K562 (cell line): ENCODE measurements at regions not wholly inside any gene's neighbourhood (a gene's known extent, or its start where the extent isn't known, plus 50 kb on each side); places are given as distances from the start of the nearest gene placed in this dataset.
"Not testable (repeated sequence)": the region's sequence is repeated elsewhere in the genome, so short reads cannot be mapped to it uniquely, and the experiment has no call there.

Source experiments
- ATAC-seq: fragments of 200-7000 bp; cut with Tn5 transposase; 3 replicates; pipeline ENCODE4 v1.9.1; 2020; ENCODE audit warnings: moderate library complexity
- BruUV-seq: library from RNA; stranded (reverse); fragments of 400-500 nt; replicated peaks from 2 replicates; lab custom pipeline; 2021; lab: Mats Ljungman, UMichigan
- CTCF ChIA-PET: fragments of 300-600 bp; formaldehyde crosslinking; extraction: SDS; loops from one replicate; lab custom pipeline; 2021; ENCODE audit warnings: low intra/inter-chr PET ratio; lab: Yijun Ruan, JAX
- POLR2A ChIA-PET: fragments of 300-600, 350-650 bp; sonication (Branson Sonifier 250); formaldehyde crosslinking; extraction: SDS; loops from one replicate; lab custom pipeline; 2021; ENCODE audit warnings: antibody characterized with exemption, inconsistent platforms; lab: Yijun Ruan, JAX
- DNase-seq, 4 experiments: peaks; one replicate each; pipeline versions ENCODE4 v3.0.0 to v3.0.0-alpha.2; 2011 to 2018; ENCODE audit warnings: low spot score in 3 of 4, mixed read lengths in 3 of 4; ENCODE audit errors: extremely low read depth in 1 of 4
- FAIRE-seq: peaks from 2 replicates; lab custom pipeline; 2011; peaks lifted over from hg19 to GRCh38; lab: Jason Lieb, UNC
- H2AFZ ChIP-seq: 2 replicates; pipeline ENCODE4 v1.6.0; 2011; ENCODE audit warnings: low read depth, low read length, control low read depth, inconsistent platforms
- H3K27ac ChIP-seq: fragments of 200-600 bp; 3 replicates; pipeline ENCODE4 v1.8.0; 2011; ENCODE audit warnings: low read depth, mild to moderate bottlenecking, control low read depth, inconsistent platforms, low read length, moderate library complexity, mixed read lengths; ENCODE audit errors: extremely low read depth
- H3K27me3 ChIP-seq, 2 experiments: fragments of 300-600 bp in 1 of 2; 2 replicates in 1 of 2; 3 replicates in 1 of 2; pipeline versions ENCODE4 v1.6.0 to v1.8.0; 2011; ENCODE audit warnings: inconsistent platforms in 2 of 2, low read length in 2 of 2, mild to moderate bottlenecking in 1 of 2, mixed read lengths in 1 of 2, moderate library complexity in 1 of 2; ENCODE audit not compliant: control insufficient read depth in 2 of 2, insufficient read depth in 2 of 2
- H3K36me3 ChIP-seq: fragments of 300-600 bp; 3 replicates; pipeline ENCODE4 v1.8.0; 2011; ENCODE audit warnings: mild to moderate bottlenecking, low read length, inconsistent platforms; ENCODE audit not compliant: control insufficient read depth, insufficient read depth
- H3K4me1 ChIP-seq, 2 experiments: fragments of 200-600 bp in 1 of 2; replicated peaks in 1 of 2; 2 replicates in 1 of 2; 3 replicates in 1 of 2; pipeline versions ENCODE4 v1.5.1 to v1.8.0; 2011; ENCODE audit warnings: inconsistent platforms in 2 of 2, low read length in 2 of 2, mild to moderate bottlenecking in 1 of 2, mixed read lengths in 1 of 2, moderate library complexity in 1 of 2; ENCODE audit not compliant: control insufficient read depth in 2 of 2, insufficient read depth in 2 of 2
- H3K4me2 ChIP-seq: 2 replicates; pipeline ENCODE4 v1.6.1; 2011; ENCODE audit warnings: low read length, control low read depth, inconsistent platforms, mixed read lengths; ENCODE audit not compliant: insufficient read depth
- H3K4me3 ChIP-seq: fragments of 200-600 bp; sonication (generic), shearing (Covaris generic); 2 replicates; pipeline ENCODE4 v1.5.1; 2016; ENCODE audit warnings: control low read depth, inconsistent platforms
- H3K79me2 ChIP-seq: fragments of 200-600 bp; 3 replicates; pipeline ENCODE4 v1.8.0; 2011; ENCODE audit warnings: low read length, inconsistent platforms; ENCODE audit not compliant: control insufficient read depth, insufficient read depth
- H3K9ac ChIP-seq, 2 experiments: 2 replicates each; pipeline versions ENCODE4 v1.6.0 to v1.6.1; 2011; ENCODE audit warnings: low read depth in 2 of 2, low read length in 2 of 2, control low read depth in 1 of 2, inconsistent platforms in 1 of 2, mild to moderate bottlenecking in 1 of 2, mixed read lengths in 1 of 2; ENCODE audit not compliant: insufficient read depth in 1 of 2
- H3K9me1 ChIP-seq: one replicate; pipeline ENCODE4 v1.6.0; 2011; ENCODE audit warnings: inconsistent platforms, mild to moderate bottlenecking, low read length, moderate library complexity; ENCODE audit not compliant: control insufficient read depth, insufficient read depth
- H3K9me3 ChIP-seq: replicated peaks from 2 replicates; pipeline ENCODE4 v1.5.1; 2011; ENCODE audit warnings: low read depth, low read length, inconsistent platforms; ENCODE audit not compliant: control insufficient read depth, insufficient read depth
- H4K20me1 ChIP-seq: replicated peaks from 2 replicates; pipeline ENCODE4 v1.6.1; 2011; ENCODE audit warnings: low read length, inconsistent platforms, mixed read lengths; ENCODE audit not compliant: control insufficient read depth, insufficient read depth
- WGBS: fragments of 100-300 bp; shearing (Covaris generic); methylation state at CpG from one replicate; pipeline ENCODE4 v1.1.6; 2016; ENCODE audit warnings: low coverage, mixed read lengths; ENCODE audit not compliant: insufficient coverage; ENCODE audit errors: missing lambda C conversion rate; 5-methylcytosine and 5-hydroxymethylcytosine counted together
- in situ Hi-C: fragments of 300-500 bp; cut with MboI; formaldehyde crosslinking; loops from 4 replicates; pipeline ENCODE4 v1.15.0; 2018; ENCODE audit warnings: inconsistent platforms, mixed read lengths
- intact Hi-C: fragments of 100-400 bp; cut with micrococcal nuclease; formaldehyde crosslinking; loops from 2 replicates; pipeline ENCODE4 v1.14.2; 2022

DNA sequence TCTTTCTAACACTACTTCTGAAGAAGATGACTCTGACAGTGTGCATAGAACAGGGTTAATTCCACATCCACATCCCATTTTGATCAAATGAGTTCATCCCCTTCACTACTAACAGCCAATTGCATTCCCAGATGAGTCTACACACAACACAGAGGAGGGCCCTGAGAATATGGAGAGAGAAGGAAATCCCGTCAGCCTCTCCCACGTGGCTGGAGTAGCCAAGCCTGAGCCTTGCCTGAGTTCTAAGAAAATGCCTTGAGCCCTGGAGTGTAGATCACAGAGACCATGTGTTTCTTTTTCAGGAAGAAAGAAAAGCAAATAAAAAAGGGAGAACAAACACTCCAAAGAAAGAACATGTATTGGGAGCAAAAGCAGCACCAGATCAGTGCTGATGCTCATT lies 1147.7 kb downstream of the TMEM121 start:
- H3K4me3 ChIP-seq, H3K9me3 ChIP-seq, H3K4me1 ChIP-seq, H3K9me1 ChIP-seq, ATAC-seq, H2AFZ ChIP-seq, FAIRE-seq, H3K27ac ChIP-seq, H3K27me3 ChIP-seq, DNase-seq, H3K79me2 ChIP-seq, H3K9ac ChIP-seq, BruUV-seq, intact Hi-C loops, in situ Hi-C loops, H3K4me2 ChIP-seq, H3K36me3 ChIP-seq, CTCF ChIA-PET, POLR2A ChIA-PET, H4K20me1 ChIP-seq: not testable (repeated sequence)
- WGBS: 0% methylated on average over 2 of the region's 2 CpGs

DNA sequence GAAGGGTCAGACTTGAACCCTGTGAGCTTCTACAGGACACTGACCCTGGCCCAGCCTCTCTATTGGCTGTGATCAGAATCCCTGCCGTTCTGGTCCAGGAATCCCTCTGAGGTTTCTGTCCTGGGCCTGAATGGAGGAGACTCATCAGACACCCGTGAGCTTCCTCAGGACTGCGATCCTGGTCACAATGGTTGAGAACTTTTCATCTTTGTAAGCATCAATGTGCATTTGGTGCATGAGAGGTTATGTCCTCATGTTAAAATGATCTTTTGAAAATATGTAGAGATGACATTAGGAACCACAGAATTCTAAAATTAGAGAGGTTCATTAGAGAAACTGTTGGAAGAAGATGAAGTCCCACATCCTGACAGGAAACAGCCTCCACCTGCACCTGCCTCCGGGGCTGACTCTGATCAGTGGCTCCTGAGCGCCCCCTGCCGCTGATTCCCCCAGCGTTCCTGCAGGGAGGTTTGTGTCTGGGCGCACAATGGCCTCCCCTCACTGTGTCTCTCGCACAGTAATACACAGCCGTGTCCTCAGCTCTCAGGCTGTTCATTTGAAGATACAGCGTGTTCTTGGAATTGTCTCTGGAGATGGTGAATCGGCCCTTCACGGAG lies 1148.2 kb downstream of the TMEM121 start:
- intact Hi-C loops, H3K27me3 ChIP-seq, POLR2A ChIA-PET, H3K27ac ChIP-seq, BruUV-seq, in situ Hi-C loops, H3K9ac ChIP-seq, H2AFZ ChIP-seq, FAIRE-seq, DNase-seq, H3K4me1 ChIP-seq, H3K79me2 ChIP-seq, H4K20me1 ChIP-seq, H3K36me3 ChIP-seq, H3K9me3 ChIP-seq, H3K4me3 ChIP-seq, H3K4me2 ChIP-seq, CTCF ChIA-PET, H3K9me1 ChIP-seq, ATAC-seq: not testable (repeated sequence)
- WGBS: 0% methylated on average over 2 of the region's 13 CpGs

DNA sequence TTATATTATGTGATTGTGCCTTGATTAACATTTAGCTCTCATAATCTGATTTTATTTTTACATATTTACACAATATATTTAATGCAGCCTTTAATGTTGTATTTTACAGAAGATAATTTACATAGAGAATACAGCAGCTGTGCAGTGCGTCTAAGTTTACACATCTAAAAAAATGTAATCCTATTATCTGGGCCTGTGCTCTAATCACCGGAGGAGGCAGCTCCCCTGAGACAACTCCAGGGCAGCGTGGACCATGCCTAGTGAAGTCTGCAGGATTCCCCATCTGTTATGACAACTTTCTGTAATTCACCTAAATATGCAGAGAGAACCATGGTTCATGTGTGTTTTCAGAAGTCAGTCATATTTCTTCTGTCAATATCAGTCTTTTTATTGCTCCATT lies 1149.3 kb downstream of the TMEM121 start:
- H3K4me3 ChIP-seq, CTCF ChIA-PET, DNase-seq, H4K20me1 ChIP-seq, H2AFZ ChIP-seq, in situ Hi-C loops, H3K4me1 ChIP-seq, H3K27me3 ChIP-seq, H3K4me2 ChIP-seq, H3K9me1 ChIP-seq, BruUV-seq, ATAC-seq, H3K9ac ChIP-seq, POLR2A ChIA-PET, FAIRE-seq, H3K9me3 ChIP-seq, intact Hi-C loops, H3K79me2 ChIP-seq, H3K27ac ChIP-seq, H3K36me3 ChIP-seq: not testable (repeated sequence)
- WGBS: 6% methylated on average over 3 of the region's 3 CpGs
